Keratinocyte (primary cell): ENCODE measurements at regions not wholly inside any gene's neighbourhood (a gene's known extent, or its start where the extent isn't known, plus 50 kb on each side); places are given as distances from the start of the nearest gene placed in this dataset.
"Not testable (repeated sequence)": the region's sequence is repeated elsewhere in the genome, so short reads cannot be mapped to it uniquely, and the experiment has no call there.

Experiments used
- DNase-seq: peaks from one replicate; pipeline ENCODE4 v3.0.0-alpha.2; 2011; ENCODE audit warnings: low read depth, missing footprints, low spot score
- FAIRE-seq: peaks from 2 replicates; lab custom pipeline; 2011; peaks lifted over from hg19 to GRCh38; lab: Jason Lieb, UNC
- H2AFZ ChIP-seq: 2 replicates; pipeline ENCODE4 v1.6.0; 2012; ENCODE audit warnings: low read length, control low read depth, inconsistent platforms; ENCODE audit not compliant: control insufficient read depth
- H3K27ac ChIP-seq: 2 replicates; pipeline ENCODE4 v1.5.1; 2011; ENCODE audit warnings: low read length; ENCODE audit not compliant: control insufficient read depth, insufficient read depth
- H3K27me3 ChIP-seq: 3 replicates; pipeline ENCODE4 v1.6.0; 2011; ENCODE audit warnings: low read length; ENCODE audit not compliant: control insufficient read depth, insufficient read depth; ENCODE audit errors: extremely low read depth
- H3K36me3 ChIP-seq, 2 experiments: 2 replicates in 1 of 2; 3 replicates in 1 of 2; pipeline ENCODE4 v1.5.1; 2011; ENCODE audit warnings: low read length in 2 of 2, mild to moderate bottlenecking in 1 of 2; ENCODE audit not compliant: control insufficient read depth in 2 of 2, insufficient read depth in 2 of 2; ENCODE audit errors: extremely low read depth in 1 of 2
- H3K4me1 ChIP-seq: 3 replicates; pipeline ENCODE4 v1.5.1; 2011; ENCODE audit warnings: low read length; ENCODE audit not compliant: control insufficient read depth, insufficient read depth; ENCODE audit errors: extremely low read depth
- H3K4me2 ChIP-seq: 3 replicates; pipeline ENCODE4 v1.6.0; 2011; ENCODE audit warnings: low read depth, low read length; ENCODE audit not compliant: control insufficient read depth, insufficient read depth; ENCODE audit errors: extremely low read depth
- H3K4me3 ChIP-seq, 3 experiments: fragments of 200-600 bp in 1 of 3; sonication (generic) in 1 of 3; 2 replicates in 2 of 3; 3 replicates in 1 of 3; pipeline ENCODE4 v1.5.1; 2011 to 2016; ENCODE audit warnings: low read length in 3 of 3, mild to moderate bottlenecking in 3 of 3, control low read depth in 2 of 3, inconsistent platforms in 1 of 3, low read depth in 1 of 3, mixed read lengths in 1 of 3, mixed run types in 1 of 3, moderate library complexity in 1 of 3; ENCODE audit not compliant: control insufficient read depth in 2 of 3, insufficient read depth in 2 of 3; ENCODE audit errors: extremely low read depth in 1 of 3
- H3K79me2 ChIP-seq: 2 replicates; pipeline ENCODE4 v1.6.0; 2012; ENCODE audit warnings: low read length; ENCODE audit not compliant: control insufficient read depth, insufficient read depth
- H3K9ac ChIP-seq: 3 replicates; pipeline ENCODE4 v1.6.0; 2011; ENCODE audit warnings: low read length; ENCODE audit not compliant: control insufficient read depth, insufficient read depth; ENCODE audit errors: extremely low read depth
- H3K9me1 ChIP-seq: 3 replicates; pipeline ENCODE4 v1.6.0; 2011; ENCODE audit warnings: low read length; ENCODE audit not compliant: control insufficient read depth, insufficient read depth; ENCODE audit errors: extremely low read depth
- H3K9me3 ChIP-seq: 2 replicates; pipeline ENCODE4 v1.5.1; 2012; ENCODE audit warnings: low read depth, low read length; ENCODE audit not compliant: control insufficient read depth
- H4K20me1 ChIP-seq: 3 replicates; pipeline ENCODE4 v1.6.0; 2011; ENCODE audit warnings: low read length; ENCODE audit not compliant: control insufficient read depth, insufficient read depth; ENCODE audit errors: extremely low read depth
- EZH2 ChIP-seq: IDR thresholded peaks from one replicate; pipeline ENCODE4 v1.6.1; 2012; ENCODE audit warnings: inconsistent platforms, mild to moderate bottlenecking, low read length, moderate library complexity
- dilution Hi-C: fragments of 300-500 bp; cut with MboI; formaldehyde crosslinking; loops from one replicate; pipeline ENCODE4 v1.7.0; 2020; ENCODE audit warnings: low sequenced_read_pairs; ENCODE audit not compliant: extremely low pct_ligation_motif_present
- TF ChIP-seq, protein P1 (sequence below), 3 experiments: IDR thresholded peaks in 1 of 3; conservative IDR thresholded peaks in 1 of 3; optimal IDR thresholded peaks in 1 of 3; 2 replicates in 2 of 3; 3 replicates in 1 of 3; pipeline versions ENCODE3 to v1.5.1; 2011; ENCODE audit warnings: low read length in 3 of 3, mild to moderate bottlenecking in 3 of 3, moderate library complexity in 2 of 3, control low read depth in 1 of 3, inconsistent platforms in 1 of 3; ENCODE audit not compliant: insufficient read depth in 2 of 3; ENCODE audit errors: extremely low read depth in 1 of 3

DNA sequence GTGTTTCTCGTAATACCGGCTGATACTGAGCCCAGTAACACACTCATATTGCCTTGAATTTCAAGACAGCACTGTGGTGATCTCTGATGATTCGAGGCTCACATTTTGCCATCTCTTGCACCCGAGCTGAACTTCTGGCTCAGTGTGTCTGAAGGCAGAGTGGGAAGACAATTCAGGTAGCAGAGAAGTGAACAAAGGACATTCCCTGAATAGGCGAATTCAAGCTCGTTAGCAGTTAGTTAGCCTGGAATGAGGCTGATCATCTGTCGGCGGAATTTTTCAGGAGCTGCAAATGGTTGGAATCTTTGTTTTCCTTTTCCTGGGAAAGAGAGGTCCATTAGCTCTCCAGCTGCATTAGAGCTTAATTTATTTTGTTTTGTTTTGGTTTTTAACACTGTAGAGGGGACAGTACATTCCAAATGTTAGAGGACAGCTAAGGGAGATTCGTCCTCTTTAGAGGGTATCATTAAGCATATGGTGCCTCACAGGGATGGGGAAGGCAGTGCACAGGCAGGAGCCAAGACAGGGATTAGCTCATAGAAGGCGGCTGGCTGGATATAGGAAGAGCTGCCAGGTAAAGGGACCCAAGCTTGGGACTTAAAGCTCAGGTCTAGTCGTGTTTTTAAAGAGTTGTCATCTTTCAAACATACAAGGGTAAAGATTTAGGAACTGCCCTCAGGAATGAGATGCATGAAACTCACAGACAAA lies 119.7 kb upstream of the DLG1 start:
- Histone ChIP-seq H3K27ac (no peak overlapping the region), H3K4me1 (peaks cover 6% of the 10 kb centered on the region), H3K79me2 (no peaks in the 10 kb centered on the region), H2AFZ (no peak overlapping the region), H3K27me3 (no peaks in the 10 kb centered on the region), H4K20me1 (no peaks in the 10 kb centered on the region), H3K9me1 (no peaks in the 10 kb centered on the region), H3K9ac (no peak overlapping the region), H3K4me3 (no peak overlapping the region), H3K36me3 (no peaks in the 10 kb centered on the region), H3K9me3 (no peaks in the 10 kb centered on the region), H3K4me2 (no peak overlapping the region)
- TF ChIP-seq, protein P1, sequence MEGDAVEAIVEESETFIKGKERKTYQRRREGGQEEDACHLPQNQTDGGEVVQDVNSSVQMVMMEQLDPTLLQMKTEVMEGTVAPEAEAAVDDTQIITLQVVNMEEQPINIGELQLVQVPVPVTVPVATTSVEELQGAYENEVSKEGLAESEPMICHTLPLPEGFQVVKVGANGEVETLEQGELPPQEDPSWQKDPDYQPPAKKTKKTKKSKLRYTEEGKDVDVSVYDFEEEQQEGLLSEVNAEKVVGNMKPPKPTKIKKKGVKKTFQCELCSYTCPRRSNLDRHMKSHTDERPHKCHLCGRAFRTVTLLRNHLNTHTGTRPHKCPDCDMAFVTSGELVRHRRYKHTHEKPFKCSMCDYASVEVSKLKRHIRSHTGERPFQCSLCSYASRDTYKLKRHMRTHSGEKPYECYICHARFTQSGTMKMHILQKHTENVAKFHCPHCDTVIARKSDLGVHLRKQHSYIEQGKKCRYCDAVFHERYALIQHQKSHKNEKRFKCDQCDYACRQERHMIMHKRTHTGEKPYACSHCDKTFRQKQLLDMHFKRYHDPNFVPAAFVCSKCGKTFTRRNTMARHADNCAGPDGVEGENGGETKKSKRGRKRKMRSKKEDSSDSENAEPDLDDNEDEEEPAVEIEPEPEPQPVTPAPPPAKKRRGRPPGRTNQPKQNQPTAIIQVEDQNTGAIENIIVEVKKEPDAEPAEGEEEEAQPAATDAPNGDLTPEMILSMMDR (optimal IDR thresholded peaks at IDR 0.05 in 1 of 3, IDR thresholded peaks at IDR 0.05 in 1 of 3, conservative IDR thresholded peaks at IDR 0.05 in 1 of 3; ENCODE audit: extremely low read depth in 1 of 3, insufficient read depth in 2 of 3, low read length in 3 of 3), result no peak
- TF ChIP-seq EZH2, result no peak
- dilution Hi-C loops, result no loop called here
- DNase-seq (no peak), FAIRE-seq (no peak)

- DNase-seq, result no peak
These were observed 119.0 kb upstream of the DLG1 start for GRCh38 chr3:197417441-197417840.

DNA sequence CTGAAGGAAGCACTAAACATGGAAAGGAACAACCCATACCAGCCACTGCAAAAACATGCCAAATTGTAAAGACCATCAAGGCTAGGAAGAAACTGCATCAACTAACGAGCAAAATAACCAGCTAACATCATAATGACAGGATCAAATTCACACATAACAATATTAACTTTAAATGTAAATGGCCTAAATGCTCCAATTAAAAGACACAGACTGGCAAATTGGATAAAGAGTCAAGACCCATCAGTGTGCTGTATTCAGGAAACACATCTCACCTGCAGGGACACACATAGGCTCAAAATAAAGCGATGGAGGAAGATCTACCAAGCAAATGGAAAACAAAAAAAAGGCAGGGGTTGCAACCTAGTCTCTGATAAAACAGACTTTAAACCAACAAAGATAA lies 113.5 kb upstream of the DLG1 start:
- dilution Hi-C loops, H3K4me2 ChIP-seq, FAIRE-seq: not testable (repeated sequence)

More at GRCh38 chr3:197417441-197417840, 119.0 kb upstream of the DLG1 start:
- Histone ChIP-seq H4K20me1 (no peaks in the 10 kb centered on the region), H3K9me3 (no peaks in the 10 kb centered on the region), H3K27ac (no peak overlapping the region), H3K4me2 (no peak overlapping the region), H3K36me3 (no peaks in the 10 kb centered on the region), H3K4me3 (no peak overlapping the region), H3K27me3 (no peaks in the 10 kb centered on the region), H3K4me1 (peaks cover 6% of the 10 kb centered on the region), H3K79me2 (no peaks in the 10 kb centered on the region), H3K9ac (no peak overlapping the region), H3K9me1 (no peaks in the 10 kb centered on the region), H2AFZ (no peak overlapping the region)
- dilution Hi-C loops, result no loop called here
- no peak for FAIRE-seq
- no peak for TF ChIP-seq EZH2
- TF ChIP-seq, protein P1 (optimal IDR thresholded peaks at IDR 0.05 in 1 of 3, IDR thresholded peaks at IDR 0.05 in 1 of 3, conservative IDR thresholded peaks at IDR 0.05 in 1 of 3; ENCODE audit: extremely low read depth in 1 of 3, insufficient read depth in 2 of 3, low read length in 3 of 3), result no peak

GRCh38 chr3:197410170-197410569 lies 111.8 kb upstream of the DLG1 start:
- H3K36me3 ChIP-seq, H3K27ac ChIP-seq, H2AFZ ChIP-seq, FAIRE-seq, H3K4me2 ChIP-seq, H4K20me1 ChIP-seq, H3K9ac ChIP-seq, H3K9me3 ChIP-seq, H3K4me1 ChIP-seq, DNase-seq, H3K79me2 ChIP-seq, dilution Hi-C loops, H3K9me1 ChIP-seq, H3K4me3 ChIP-seq, H3K27me3 ChIP-seq: not testable (repeated sequence)

More for the DNA sequence above, 113.5 kb upstream of the DLG1 start:
- not testable (repeated sequence) for H3K27me3 ChIP-seq, H3K9me3 ChIP-seq, DNase-seq, H3K27ac ChIP-seq, H3K9me1 ChIP-seq, H2AFZ ChIP-seq, H3K4me3 ChIP-seq, H3K36me3 ChIP-seq, H3K4me1 ChIP-seq, H3K9ac ChIP-seq, H3K79me2 ChIP-seq, H4K20me1 ChIP-seq
